ENCODE measurements at regions not wholly inside any gene's neighbourhood (a gene's known extent, or its start where the extent isn't known, plus 50 kb on each side); places are given as distances from the start of the nearest gene placed in this dataset.

DNA sequence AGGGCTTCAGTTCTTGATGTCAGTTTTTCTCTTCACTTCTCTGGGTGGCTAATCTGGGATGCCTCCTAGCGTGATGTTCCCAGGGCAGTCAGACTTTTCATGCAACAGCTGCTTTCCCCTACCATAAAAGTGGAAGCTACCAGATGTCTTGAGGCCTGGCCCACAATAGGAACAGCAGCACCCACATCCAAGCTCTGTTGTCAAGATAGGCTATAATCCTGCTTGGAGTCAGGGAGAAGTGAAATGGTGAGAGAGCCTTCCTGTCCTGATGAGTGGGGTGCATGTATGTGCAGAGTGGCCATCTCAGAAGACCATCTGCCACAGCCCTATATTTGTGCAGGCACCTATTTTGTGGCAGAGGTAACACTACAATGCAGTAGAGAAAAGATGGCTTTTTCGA, 108.0 kb downstream of the HTR5A start:
- Histone ChIP-seq H3K27ac (no peak overlapping the region), H3K9ac (no peak overlapping the region), H3K27me3 (ENCODE audit: insufficient read depth, low read depth) (no peaks in the 10 kb centered on the region), H3K4me3 (IDR thresholded peaks at IDR 0.05; ENCODE audit: insufficient read depth, low read depth, low read length) (no peak overlapping the region), H2AFZ (ENCODE audit: low read depth) (no peak overlapping the region), H3K4me2 (no peak overlapping the region), H4K20me1 (ENCODE audit: insufficient read depth) (no peaks in the 10 kb centered on the region), H3K79me2 (ENCODE audit: insufficient read depth, low read depth) (no peaks in the 10 kb centered on the region), H3K4me1 (ENCODE audit: low read depth, poor library complexity, severe bottlenecking) (no peaks in the 10 kb centered on the region), H3K36me3 (ENCODE audit: insufficient read depth) (no peaks in the 10 kb centered on the region)
- TF ChIP-seq, protein P1, sequence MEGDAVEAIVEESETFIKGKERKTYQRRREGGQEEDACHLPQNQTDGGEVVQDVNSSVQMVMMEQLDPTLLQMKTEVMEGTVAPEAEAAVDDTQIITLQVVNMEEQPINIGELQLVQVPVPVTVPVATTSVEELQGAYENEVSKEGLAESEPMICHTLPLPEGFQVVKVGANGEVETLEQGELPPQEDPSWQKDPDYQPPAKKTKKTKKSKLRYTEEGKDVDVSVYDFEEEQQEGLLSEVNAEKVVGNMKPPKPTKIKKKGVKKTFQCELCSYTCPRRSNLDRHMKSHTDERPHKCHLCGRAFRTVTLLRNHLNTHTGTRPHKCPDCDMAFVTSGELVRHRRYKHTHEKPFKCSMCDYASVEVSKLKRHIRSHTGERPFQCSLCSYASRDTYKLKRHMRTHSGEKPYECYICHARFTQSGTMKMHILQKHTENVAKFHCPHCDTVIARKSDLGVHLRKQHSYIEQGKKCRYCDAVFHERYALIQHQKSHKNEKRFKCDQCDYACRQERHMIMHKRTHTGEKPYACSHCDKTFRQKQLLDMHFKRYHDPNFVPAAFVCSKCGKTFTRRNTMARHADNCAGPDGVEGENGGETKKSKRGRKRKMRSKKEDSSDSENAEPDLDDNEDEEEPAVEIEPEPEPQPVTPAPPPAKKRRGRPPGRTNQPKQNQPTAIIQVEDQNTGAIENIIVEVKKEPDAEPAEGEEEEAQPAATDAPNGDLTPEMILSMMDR (conservative IDR thresholded peaks at IDR 0.05; ENCODE audit: low read depth, low read length): no peak

DNA sequence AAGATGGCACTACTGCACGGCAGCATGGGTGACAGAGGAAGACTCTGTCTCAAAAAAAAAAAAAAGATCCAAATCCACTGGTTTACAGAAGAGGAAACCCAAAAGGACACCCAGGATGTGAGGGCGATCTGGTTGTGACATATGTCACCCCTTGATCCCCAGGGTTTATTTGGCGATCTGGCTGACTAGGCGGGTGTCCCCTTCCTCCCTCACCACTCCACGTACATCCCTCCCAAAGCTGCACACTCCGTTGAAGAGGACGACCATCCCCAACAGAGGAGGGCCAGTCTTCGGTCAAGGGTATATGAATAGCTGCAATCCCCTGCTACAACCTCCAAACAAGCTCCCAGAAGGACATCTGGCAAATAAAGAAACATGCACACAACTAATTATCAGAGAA, 111.6 kb downstream of the HTR5A start:
- Histone ChIP-seq H3K36me3 (ENCODE audit: insufficient read depth) (no peaks in the 10 kb centered on the region), H3K79me2 (ENCODE audit: insufficient read depth, low read depth) (no peaks in the 10 kb centered on the region), H3K27me3 (ENCODE audit: insufficient read depth, low read depth) (no peaks in the 10 kb centered on the region), H3K4me1 (ENCODE audit: low read depth, poor library complexity, severe bottlenecking) (no peaks in the 10 kb centered on the region), H3K9ac (no peak overlapping the region), H3K4me3 (IDR thresholded peaks at IDR 0.05; ENCODE audit: insufficient read depth, low read depth, low read length) (no peak overlapping the region), H2AFZ (ENCODE audit: low read depth) (no peak overlapping the region), H3K4me2 (no peak overlapping the region), H4K20me1 (ENCODE audit: insufficient read depth) (no peaks in the 10 kb centered on the region), H3K27ac (no peak overlapping the region)
- TF ChIP-seq, protein P1 (conservative IDR thresholded peaks at IDR 0.05; ENCODE audit: low read depth, low read length): no peak

GRCh38 chr7:155182406-155182970, 112.4 kb downstream of the HTR5A start:
- Histone ChIP-seq H3K36me3 (ENCODE audit: insufficient read depth) (no peaks in the 10 kb centered on the region), H3K79me2 (ENCODE audit: insufficient read depth, low read depth) (no peaks in the 10 kb centered on the region), H3K4me2 (no peak overlapping the region), H3K27ac (no peak overlapping the region), H3K9ac (no peak overlapping the region), H4K20me1 (ENCODE audit: insufficient read depth) (no peaks in the 10 kb centered on the region), H3K4me1 (ENCODE audit: low read depth, poor library complexity, severe bottlenecking) (no peaks in the 10 kb centered on the region), H2AFZ (ENCODE audit: low read depth) (no peak overlapping the region), H3K27me3 (ENCODE audit: insufficient read depth, low read depth) (no peaks in the 10 kb centered on the region), H3K4me3 (IDR thresholded peaks at IDR 0.05; ENCODE audit: insufficient read depth, low read depth, low read length) (no peak overlapping the region)
- TF ChIP-seq, protein P1 (conservative IDR thresholded peaks at IDR 0.05; ENCODE audit: low read depth, low read length): no peak

- no peak overlapping the region for H3K4me3 ChIP-seq (IDR thresholded peaks at IDR 0.05; ENCODE audit: insufficient read depth, low read depth, low read length)
- H3K27me3 ChIP-seq (ENCODE audit: insufficient read depth, low read depth): no peaks in the 10 kb centered on the region
- H3K27ac ChIP-seq: no peak overlapping the region
- H3K79me2 ChIP-seq (ENCODE audit: insufficient read depth, low read depth): no peaks in the 10 kb centered on the region
- TF ChIP-seq, protein P1 (conservative IDR thresholded peaks at IDR 0.05; ENCODE audit: low read depth, low read length): no peak
- H3K4me1 ChIP-seq (ENCODE audit: low read depth, poor library complexity, severe bottlenecking): no peaks in the 10 kb centered on the region
- H2AFZ ChIP-seq (ENCODE audit: low read depth): no peak overlapping the region
- H4K20me1 ChIP-seq (ENCODE audit: insufficient read depth): no peaks in the 10 kb centered on the region
- H3K36me3 ChIP-seq (ENCODE audit: insufficient read depth): no peaks in the 10 kb centered on the region
- no peak overlapping the region for H3K4me2 ChIP-seq
- H3K9ac ChIP-seq: no peak overlapping the region
Observed at GRCh38 chr7:155183655-155184054, 113.5 kb downstream of the HTR5A start.

Data from KMS-11 (cell line).